Vagina (tissue), 2 donors: ENCODE measurements at regions not wholly inside any gene's neighbourhood (a gene's known extent, or its start where the extent isn't known, plus 50 kb on each side); places are given as distances from the start of the nearest gene placed in this dataset.

ENCODE experiments used
- POLR2A ChIP-seq, 2 donors: fragments of 450-650 bp; IDR thresholded peaks; one replicate each; pipeline ENCODE4 v1.6.1; 2017; ENCODE audit warnings: antibody characterized with exemption in 2 of 2, mild to moderate bottlenecking in 2 of 2, moderate library complexity in 2 of 2
- POLR2AphosphoS5 ChIP-seq, 2 donors: sonication (generic); formaldehyde crosslinking; IDR thresholded peaks; one replicate each; pipeline ENCODE4 v1.9.0; 2017; ENCODE audit warnings: antibody characterized with exemption in 2 of 2, mild to moderate bottlenecking in 2 of 2, low read depth in 1 of 2; ENCODE audit not compliant: insufficient read depth in 1 of 2

- no peak for TF ChIP-seq POLR2A (IDR thresholded peaks at IDR 0.05)
- no peak for TF ChIP-seq POLR2AphosphoS5 (IDR thresholded peaks at IDR 0.05; ENCODE audit: insufficient read depth in 1 of 2, low read depth in 1 of 2)
Measured at GRCh38 chr1:219824338-219824737, 104.0 kb downstream of the SLC30A10 start.
